HG02943 (cell line): ENCODE measurements at regions not wholly inside any gene's neighbourhood (a gene's known extent, or its start where the extent isn't known, plus 50 kb on each side); places are given as distances from the start of the nearest gene placed in this dataset.

ENCODE experiments used
- ATAC-seq: cut with Tn5 transposase; IDR thresholded peaks from one replicate; pipeline ENCODE4 v1.9.1; 2021; ENCODE audit warnings: mild to moderate bottlenecking, low read depth, moderate library complexity; ENCODE audit not compliant: unreplicated experiment

GRCh38 chrX:4379071-4379470 is 665.6 kb upstream of the PRKX start:
- no peak for ATAC-seq

GRCh38 chrX:4373791-4374190 is 660.3 kb upstream of the PRKX start:
- ATAC-seq: no peak

GRCh38 chrX:4358577-4358976 is 645.1 kb upstream of the PRKX start:
- ATAC-seq: no peak

GRCh38 chrX:4322916-4323315 is 609.5 kb upstream of the PRKX start:
- ATAC-seq: no peak

DNA sequence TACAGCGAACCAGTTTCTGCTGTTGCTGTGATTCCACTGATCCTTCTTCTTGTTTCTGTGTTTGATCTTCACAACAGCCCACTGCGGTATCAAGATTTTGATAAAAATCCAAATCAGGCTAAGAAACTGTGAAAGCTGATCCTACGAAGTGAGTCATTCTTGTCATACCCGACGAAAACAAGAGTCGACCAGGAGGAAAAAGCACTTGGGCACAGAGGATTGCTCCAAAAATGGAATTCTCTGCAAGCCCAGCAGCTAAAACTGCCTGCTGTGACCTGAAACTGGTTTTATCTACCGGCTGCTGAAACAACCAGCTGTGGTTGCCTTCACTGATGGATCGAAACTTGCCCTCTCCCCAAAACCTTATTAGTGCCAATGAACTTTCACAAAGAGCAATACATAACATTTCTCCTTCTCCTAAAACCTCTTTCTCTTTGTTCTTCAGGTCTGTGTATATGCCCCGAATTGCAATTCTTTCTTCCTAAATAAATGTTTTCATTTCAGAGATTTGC is 607.0 kb upstream of the PRKX start:
- ATAC-seq: no peak

DNA sequence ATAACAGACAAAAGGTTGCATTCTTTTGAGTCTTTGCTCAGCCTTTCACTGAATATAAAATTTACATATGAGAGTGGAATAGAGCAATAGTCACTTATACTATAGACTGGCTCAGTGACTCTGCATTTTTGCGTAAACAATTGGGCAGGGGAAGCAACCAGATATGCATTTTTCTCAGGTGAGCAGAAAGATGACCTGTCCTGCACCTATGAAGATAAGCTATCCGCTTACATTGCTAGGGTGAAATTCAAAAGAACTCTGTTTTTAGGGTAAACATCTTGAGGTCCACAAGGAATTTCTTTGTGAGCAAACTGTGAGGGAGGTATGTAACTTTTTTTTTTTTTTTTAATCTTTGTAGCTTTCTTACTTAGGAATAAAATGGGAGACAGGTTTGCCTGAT is 602.4 kb upstream of the PRKX start:
- no peak for ATAC-seq

DNA sequence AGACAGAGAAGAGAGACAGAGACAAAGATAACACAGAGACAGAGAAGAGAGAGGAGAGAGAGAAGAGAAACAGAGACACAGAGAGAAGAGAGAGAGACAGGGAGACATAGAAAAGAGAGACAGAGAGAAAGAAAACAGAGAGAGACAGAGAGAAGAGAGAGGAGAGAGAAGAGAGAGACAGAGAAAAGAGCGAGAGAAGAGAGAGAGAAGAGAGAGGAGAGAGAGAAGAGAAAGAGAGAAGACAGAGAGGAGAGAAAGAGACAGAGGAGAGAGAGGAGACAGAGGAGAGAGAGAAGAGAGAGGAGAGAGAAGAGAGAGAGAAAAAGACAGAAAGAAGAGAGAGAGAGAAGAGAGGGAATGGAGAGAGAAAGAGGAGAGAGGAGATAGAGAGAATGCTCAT is 601.1 kb upstream of the PRKX start:
- ATAC-seq: no peak

- no peak for ATAC-seq
Measured at GRCh38 chrX:4277122-4277521, 563.7 kb upstream of the PRKX start.

DNA sequence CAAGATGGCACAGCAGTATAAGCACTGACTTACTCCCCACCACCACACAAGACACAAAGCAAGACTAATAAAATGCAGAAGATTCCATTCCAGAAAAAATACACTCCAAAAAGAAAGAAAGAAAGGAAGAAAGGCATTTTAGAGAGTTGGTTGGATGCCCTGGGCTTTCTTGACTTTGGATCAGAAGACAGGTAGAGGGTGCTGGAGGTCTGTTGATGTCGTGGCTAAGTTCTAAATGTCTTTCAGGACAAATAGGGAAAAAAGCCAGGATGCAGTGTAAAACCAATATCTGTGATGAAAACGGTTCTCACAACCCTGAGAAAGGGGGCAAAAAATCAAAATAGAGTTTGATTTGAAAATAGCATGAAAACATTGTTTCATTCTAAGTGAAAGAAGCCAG is 555.2 kb upstream of the PRKX start:
- ATAC-seq: no peak

DNA sequence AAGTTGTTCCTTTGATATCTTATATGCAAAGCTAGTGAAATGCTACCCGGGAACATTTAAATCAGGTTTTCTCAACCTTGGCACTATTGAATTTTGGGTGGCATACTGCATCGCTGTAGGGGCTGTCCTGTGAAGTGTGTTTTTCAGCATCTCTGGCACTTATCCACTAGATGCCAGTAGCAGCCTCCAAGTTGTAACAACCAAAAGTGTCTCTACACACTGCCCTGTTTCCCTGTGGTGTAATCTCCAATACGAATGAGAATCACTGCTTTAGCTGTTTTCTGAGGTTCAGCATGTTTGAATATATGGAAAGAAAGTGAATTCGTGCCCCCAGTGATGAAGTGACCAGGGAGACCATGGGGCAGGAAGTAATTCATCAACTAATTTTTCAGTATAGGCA is 551.6 kb upstream of the PRKX start:
- no peak for ATAC-seq

- no peak for ATAC-seq
Measured at GRCh38 chrX:4263030-4263803, 549.8 kb upstream of the PRKX start.

- ATAC-seq: no peak
Measured at GRCh38 chrX:4253092-4253491, 539.6 kb upstream of the PRKX start.

DNA sequence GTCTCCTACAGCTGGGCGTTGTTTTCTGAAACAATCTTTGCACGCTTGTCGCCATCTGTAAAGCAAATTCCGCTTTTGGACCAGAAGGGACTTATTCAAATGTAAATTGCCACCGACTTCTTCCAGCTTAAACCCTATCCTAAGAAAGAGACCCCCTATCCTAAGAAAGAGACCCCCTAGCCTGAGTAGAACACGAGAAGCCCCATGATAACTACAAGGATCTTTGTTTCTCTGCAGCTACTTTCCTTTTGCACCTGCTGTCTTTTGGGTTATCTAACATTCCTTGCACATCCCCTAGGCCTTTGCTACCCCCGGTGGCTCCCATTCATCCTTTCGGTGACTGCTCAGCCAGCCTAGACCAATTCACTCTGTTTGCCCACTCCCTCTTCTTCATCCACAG is 536.0 kb upstream of the PRKX start:
- no peak for ATAC-seq

- no peak for ATAC-seq
Measured at GRCh38 chrX:4243759-4244158, 530.3 kb upstream of the PRKX start.

DNA sequence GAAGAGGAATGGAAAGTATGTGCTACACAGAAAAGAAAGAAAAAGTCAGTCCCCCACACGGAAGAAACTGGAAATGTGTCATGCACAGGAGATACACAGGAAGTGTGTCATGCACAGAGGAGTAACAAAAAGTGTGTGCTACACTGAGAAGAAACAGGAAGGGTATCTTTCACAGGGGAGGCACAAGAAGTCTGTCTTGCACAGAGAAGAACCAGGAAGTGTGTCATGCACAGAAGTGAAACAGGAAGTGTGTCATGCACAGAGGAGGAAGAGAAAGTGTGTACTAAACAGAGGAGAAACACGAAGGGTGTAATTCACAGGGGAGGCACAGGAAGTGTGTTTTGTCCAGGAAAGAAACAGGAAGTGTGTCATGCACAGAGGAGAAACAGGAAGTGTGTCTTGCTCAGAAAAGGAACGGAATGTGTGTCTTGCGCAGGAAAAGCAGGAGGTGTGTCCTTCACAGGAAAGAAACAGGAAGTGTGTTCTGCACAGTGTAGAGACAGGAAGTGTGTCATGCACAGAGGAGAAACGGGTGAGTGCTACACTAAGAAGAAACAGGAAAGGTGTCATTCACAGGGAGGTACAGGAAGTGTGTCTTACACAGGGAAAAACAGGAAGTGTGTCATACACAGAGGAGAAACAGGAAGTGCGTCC is 527.2 kb upstream of the PRKX start:
- no peak for ATAC-seq

DNA sequence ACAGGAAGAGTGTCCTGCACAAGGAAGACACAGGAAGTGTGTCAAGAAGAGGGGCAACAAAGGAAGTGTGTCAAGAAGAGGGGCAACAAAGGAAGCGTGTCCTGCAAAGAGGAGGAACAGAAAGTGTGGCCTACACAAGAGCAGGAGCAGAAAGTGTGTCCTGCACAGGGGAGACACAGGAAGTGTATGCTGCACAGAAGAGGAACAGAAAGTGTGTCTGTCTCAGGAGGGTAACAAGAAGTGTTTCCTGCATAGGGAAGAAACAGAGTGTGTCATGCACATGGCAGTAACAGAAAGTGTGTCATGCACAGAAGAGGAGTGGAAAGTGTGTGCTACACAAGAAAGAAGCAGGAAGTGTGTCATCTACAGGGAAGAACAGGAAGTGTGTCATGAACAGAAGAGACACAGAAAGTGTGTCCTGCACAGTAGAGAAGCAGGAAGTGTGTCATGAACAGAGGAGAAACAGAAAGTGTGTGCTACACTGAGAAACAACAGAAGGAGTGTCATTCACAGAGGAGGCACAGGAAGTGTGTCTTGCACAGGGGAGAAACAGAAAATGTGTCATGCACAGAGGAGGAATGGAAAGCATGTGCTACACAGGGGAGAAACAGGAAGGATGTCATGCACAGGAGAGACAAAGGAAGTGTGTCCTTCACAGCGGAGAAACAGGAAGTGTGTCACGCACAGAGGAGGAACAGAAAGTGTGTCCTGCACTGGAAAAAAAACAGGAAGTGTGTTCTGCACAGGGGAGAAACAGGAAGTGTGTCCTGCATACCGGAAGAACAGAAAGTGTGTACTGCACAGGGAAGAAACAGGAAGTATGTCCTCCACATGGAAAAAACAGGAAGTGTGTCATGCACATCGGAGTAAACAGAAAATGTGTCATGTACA is 526.4 kb upstream of the PRKX start:
- ATAC-seq: no peak

DNA sequence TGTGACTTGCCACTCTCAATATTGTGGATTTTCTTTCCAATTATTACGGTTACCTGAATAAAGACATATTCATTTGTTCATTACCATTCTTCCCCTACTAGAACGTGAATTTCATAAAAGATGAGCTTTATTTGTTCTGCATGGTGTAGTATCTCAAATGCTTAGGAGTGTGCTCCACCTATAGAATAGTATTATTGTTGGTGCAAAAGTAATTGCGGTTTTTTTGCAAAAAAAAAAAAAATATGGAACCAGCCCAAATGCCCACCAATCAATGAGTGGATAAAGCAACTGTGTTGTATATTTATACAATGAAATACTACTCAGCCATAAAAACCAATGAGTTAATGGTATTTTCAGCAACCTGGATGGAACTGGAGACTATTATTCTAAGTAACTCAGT is 525.5 kb upstream of the PRKX start:
- ATAC-seq: no peak

- no peak for ATAC-seq
Measured at GRCh38 chrX:4225086-4225485, 511.6 kb upstream of the PRKX start.

DNA sequence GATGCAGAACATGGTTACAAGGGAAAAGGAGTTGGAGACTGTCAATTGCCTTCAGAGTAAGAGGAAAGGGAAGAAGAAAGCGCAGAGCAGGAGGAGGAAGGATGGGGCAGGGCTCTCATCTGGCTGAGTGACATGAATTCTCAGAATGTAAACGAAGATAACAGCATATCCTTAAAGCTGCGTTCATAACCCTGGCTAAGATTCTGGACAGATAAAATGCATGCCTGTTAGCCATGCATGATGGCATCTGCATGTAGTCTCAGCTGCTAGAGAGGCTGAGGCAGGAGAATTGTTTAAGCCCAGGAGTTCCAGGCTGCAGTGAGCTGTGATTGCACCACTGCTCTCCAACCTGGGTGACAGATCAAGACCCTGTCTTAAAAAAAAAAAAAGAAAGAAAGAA is 493.5 kb upstream of the PRKX start:
- ATAC-seq: no peak

DNA sequence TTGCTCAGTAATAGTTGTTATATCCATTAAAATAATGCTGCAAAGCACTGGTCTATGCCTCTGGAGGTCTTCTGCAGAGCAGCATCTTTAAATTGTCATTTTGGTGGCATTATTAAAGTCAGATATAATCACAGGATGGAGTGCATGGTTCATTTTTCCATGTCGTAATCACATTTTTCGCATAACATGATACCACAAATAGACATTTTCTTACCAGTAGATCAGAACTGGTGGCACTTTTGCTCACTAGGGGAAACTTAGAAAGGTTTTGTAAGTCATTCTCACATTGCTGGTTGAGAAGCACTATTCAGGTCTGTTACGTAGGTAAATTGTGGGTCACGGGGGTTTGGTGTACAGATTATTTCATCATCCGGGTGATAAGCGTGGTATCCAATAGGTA is 484.5 kb upstream of the PRKX start:
- ATAC-seq: no peak

DNA sequence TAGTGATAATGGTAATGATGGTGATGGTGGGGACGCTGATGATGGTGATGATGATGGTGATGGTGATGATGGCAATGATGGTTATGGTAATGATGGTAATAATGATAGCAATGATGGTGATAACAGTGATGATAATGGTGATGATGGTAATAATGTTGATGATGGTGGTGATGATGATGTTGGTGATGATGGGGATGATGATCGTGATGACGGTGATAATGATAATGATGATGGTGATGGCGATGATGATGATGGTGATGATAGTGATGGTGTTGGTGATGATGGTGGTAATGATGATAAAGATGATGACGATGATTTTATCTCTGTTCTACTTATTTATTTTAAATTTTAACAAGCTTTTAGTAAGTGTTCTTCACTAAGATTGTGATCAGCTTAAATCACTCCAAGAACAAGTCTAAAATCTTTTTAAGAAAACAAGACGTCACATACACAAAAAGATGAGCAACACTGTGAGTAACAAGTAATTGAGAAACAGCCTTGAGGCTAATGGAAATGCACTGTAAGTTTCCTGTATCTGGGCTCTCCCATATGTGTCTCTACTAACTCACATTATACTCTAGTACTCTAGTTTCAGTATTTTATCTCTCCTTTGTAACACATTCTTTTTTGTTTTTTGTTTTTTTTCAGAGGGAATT is 480.2 kb upstream of the PRKX start:
- no peak for ATAC-seq
